Stimulated activated memory B cell treated with anti-CD40 and anti-IgM and Interleukin-4, amounts not matched to agents 10 μg/mL and 1 μg/mL and 100 μg/mL, for 72 hours (primary cell): ENCODE measurements at regions not wholly inside any gene's neighbourhood (a gene's known extent, or its start where the extent isn't known, plus 50 kb on each side); places are given as distances from the start of the nearest gene placed in this dataset.

ENCODE experiments used
- ATAC-seq: fragments of 150-1000 bp; cut with Tn5 transposase; 2 replicates; pipeline ENCODE4 v1.10.0; 2021
- H3K27ac Mint-ChIP-seq: one replicate; pipeline ENCODE4 v1.8.0; 2022; ENCODE audit warnings: mild to moderate bottlenecking, mixed read lengths
- H3K27me3 Mint-ChIP-seq: one replicate; pipeline ENCODE4 v1.8.0; 2022; ENCODE audit warnings: mixed read lengths
- H3K36me3 Mint-ChIP-seq: one replicate; pipeline ENCODE4 v1.8.0; 2022; ENCODE audit warnings: mixed read lengths
- H3K4me1 Mint-ChIP-seq: one replicate; pipeline ENCODE4 v1.8.0; 2022; ENCODE audit warnings: mixed read lengths
- H3K4me3 Mint-ChIP-seq: one replicate; pipeline ENCODE4 v1.8.0; 2022; ENCODE audit warnings: mild to moderate bottlenecking, moderate library complexity, mixed read lengths
- H3K9me3 Mint-ChIP-seq: one replicate; pipeline ENCODE4 v1.8.0; 2022; ENCODE audit warnings: mixed read lengths

DNA sequence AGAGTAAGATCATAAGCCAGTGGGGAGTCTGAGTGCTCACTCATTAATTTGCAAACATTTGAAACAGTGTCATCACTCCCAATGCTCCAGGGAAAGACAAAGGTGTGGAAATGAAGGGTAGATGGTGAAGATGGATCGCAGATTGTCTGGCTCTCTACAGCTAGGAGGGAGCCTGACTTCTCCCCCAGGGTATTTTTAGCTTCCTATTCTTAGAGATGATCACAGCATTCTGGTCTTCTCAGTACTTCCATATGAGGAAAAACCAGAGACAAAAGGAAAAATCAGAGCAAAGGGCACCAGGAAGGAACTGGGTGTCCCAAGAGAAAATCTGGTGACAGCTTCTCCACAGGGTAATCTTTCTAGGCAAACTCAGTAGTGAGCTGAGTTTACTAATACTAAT, 401.9 kb upstream of the GRIA1 start:
- no peak overlapping the region for H3K27ac Mint-ChIP-seq
- no peak for ATAC-seq
- H3K4me1 Mint-ChIP-seq = no peaks in the 10 kb centered on the region
- H3K27me3 Mint-ChIP-seq = no peaks in the 10 kb centered on the region
- no peak overlapping the region for H3K4me3 Mint-ChIP-seq
- no peaks in the 10 kb centered on the region for H3K36me3 Mint-ChIP-seq
- H3K9me3 Mint-ChIP-seq = no peaks in the 10 kb centered on the region

DNA sequence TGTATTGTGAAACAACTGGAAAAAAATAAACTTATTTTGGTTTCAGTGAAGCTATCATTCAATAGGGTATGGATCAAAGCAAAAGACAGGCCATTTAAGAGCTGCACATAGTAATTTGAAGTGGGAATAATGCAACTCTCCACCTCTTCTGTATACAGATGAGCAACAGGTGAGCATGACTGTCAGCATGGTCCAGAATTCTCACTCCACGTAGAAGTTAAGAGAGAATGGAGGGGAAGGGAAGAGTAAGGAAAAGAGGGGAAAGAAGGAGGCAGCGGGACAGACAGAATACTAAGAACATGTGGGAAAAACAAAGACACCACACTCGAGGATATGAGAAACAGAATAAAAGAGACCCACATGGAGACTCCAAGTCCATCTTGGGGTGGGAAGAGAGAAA, 396.1 kb upstream of the GRIA1 start:
- no peaks in the 10 kb centered on the region for H3K27me3 Mint-ChIP-seq
- ATAC-seq = no peak

DNA sequence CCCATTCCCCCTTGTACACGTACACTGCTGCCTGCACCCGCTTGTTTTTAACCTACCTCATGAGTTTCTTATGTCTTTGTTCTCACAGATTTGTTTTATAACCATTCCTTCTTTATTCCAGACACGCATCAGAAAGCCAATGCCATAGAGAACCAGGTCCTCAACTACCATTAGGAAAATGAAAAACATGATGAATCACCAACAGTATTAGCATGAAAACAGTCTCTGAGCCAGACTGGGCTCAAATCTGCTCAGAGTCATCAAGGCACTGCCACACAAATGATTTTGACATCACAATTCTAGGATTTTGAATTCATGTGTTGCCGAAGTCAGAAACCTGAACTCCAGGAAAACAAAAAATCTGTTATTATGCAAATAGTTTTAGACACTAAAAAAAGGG, 394.1 kb upstream of the GRIA1 start:
- no peaks in the 10 kb centered on the region for H3K27me3 Mint-ChIP-seq
- no peak for ATAC-seq
- no peaks in the 10 kb centered on the region for H3K36me3 Mint-ChIP-seq
- H3K4me3 Mint-ChIP-seq = no peak overlapping the region
- H3K9me3 Mint-ChIP-seq = peaks cover 6% of the 10 kb centered on the region
- no peaks in the 10 kb centered on the region for H3K4me1 Mint-ChIP-seq
- H3K27ac Mint-ChIP-seq = no peak overlapping the region

More for the DNA sequence above, 396.1 kb upstream of the GRIA1 start:
- no peak overlapping the region for H3K4me3 Mint-ChIP-seq
- H3K36me3 Mint-ChIP-seq = no peaks in the 10 kb centered on the region
- no peaks in the 10 kb centered on the region for H3K4me1 Mint-ChIP-seq
- H3K9me3 Mint-ChIP-seq = peaks cover 6% of the 10 kb centered on the region
- no peak overlapping the region for H3K27ac Mint-ChIP-seq

DNA sequence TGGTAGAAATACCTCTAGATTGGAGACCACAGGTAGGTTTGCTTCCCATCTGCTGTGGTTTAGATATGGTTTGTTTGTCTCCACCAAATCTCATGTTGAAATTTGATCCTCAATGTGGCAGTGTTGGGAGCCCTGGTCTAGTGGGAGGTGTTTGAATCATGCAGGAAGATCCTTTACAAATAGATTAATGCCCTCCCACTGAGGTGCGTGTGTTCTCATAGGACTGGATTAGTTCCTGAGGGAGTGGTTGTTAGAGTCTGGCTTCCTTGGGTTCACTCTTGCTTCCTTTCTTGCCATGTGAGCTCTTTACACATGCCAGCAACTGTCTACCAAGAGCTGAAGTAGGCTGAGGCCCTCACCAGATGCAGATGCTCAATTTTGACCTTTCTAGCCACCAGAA, 391.1 kb upstream of the GRIA1 start:
- no peak overlapping the region for H3K27ac Mint-ChIP-seq
- no peak for ATAC-seq
- H3K4me1 Mint-ChIP-seq = no peaks in the 10 kb centered on the region

DNA sequence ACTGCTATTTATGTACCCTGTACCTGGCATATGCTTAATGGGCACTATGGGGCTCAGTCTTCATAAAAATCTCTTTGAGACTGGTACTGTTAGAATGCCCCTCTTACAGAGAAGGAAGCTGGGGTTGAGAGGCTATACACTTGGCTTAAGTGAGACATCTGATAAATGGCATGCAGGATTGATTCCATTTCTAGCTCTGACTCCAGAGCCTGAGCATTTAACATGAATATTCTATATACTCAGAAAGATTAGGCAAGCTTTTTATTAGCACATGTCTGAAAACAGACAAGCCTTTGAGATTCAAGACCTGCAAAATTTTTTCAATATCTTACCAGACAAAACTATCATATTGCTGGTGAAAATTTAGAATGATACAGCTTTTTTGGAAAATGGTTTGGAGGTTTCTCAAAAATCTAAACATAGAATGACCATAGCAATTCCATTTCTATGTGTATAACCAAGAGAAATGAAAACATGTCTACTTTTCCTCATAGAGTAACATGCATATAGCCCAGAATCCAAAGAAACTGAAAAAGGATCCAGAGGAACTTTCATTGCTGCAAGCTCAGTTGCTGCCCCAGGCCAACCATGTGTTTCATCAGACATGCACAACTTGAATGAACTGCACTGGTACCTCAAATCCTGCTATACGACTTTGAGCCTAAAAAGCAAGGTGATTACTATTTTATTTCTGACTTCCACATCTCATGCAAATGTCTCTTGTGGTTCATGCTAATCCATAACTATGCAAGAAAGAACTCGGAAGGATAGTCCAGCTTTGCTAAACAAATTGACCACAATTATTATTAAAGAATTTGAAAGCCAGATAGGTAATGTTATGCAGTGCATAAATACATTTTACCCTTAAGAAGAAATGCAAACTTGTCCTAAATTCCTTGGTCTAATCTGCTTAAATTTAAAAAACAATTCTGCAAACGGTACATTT, 389.0 kb upstream of the GRIA1 start:
- H3K9me3 Mint-ChIP-seq = peaks cover 6% of the 10 kb centered on the region
- H3K36me3 Mint-ChIP-seq = no peaks in the 10 kb centered on the region
- no peak for ATAC-seq
- H3K27me3 Mint-ChIP-seq = no peaks in the 10 kb centered on the region
- no peak overlapping the region for H3K4me3 Mint-ChIP-seq
- H3K4me1 Mint-ChIP-seq = no peaks in the 10 kb centered on the region
- no peak overlapping the region for H3K27ac Mint-ChIP-seq

More for the DNA sequence above, 391.1 kb upstream of the GRIA1 start:
- Mint-ChIP-seq H3K36me3 (no peaks in the 10 kb centered on the region), H3K9me3 (peaks cover 5% of the 10 kb centered on the region), H3K4me3 (no peak overlapping the region), H3K27me3 (no peaks in the 10 kb centered on the region)

DNA sequence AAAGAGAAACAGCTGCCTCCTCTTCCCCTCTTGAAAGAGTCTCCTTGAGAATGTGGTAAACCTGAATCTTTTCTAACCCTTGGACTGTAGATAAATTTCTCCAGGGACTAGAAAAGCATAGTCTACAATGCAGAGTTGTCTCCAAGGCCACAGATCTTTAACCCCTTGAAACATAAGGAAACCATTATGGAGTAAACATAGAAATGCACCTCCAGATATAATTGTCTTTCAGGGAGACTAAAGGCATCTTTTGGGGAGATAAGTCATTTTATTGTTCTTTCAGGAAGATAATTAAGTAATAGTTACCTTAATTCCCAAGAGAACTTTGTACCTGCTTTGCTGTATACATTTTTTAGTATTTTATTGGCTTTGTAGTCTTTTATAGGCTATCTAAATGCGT, 373.6 kb upstream of the GRIA1 start:
- Mint-ChIP-seq H3K4me3 (no peak overlapping the region), H3K27me3 (no peaks in the 10 kb centered on the region), H3K27ac (no peak overlapping the region), H3K9me3 (peaks cover 3% of the 10 kb centered on the region), H3K4me1 (no peaks in the 10 kb centered on the region), H3K36me3 (no peaks in the 10 kb centered on the region)
- no peak for ATAC-seq

DNA sequence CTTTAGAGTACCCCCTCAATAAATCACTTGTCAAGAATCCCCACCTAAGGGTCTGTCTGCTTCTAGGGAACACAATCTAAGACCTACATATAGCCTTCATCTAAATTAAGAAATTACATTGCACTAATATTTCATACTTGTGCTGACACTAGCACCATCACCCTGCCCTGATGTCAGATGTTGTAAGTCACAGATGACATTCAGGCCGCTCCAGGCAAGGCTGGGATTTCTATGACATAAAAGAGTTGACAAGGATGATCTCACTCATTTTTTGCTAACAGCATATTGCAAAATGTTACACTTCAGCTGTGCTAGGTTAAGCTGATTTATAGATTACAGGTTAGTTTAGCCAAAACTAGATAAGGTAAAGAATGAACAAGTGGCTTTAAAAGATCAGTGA, 372.5 kb upstream of the GRIA1 start:
- Mint-ChIP-seq H3K27ac (no peak overlapping the region), H3K36me3 (no peaks in the 10 kb centered on the region), H3K9me3 (peaks cover 3% of the 10 kb centered on the region), H3K4me3 (no peak overlapping the region), H3K4me1 (no peaks in the 10 kb centered on the region), H3K27me3 (no peaks in the 10 kb centered on the region)
- no peak for ATAC-seq

DNA sequence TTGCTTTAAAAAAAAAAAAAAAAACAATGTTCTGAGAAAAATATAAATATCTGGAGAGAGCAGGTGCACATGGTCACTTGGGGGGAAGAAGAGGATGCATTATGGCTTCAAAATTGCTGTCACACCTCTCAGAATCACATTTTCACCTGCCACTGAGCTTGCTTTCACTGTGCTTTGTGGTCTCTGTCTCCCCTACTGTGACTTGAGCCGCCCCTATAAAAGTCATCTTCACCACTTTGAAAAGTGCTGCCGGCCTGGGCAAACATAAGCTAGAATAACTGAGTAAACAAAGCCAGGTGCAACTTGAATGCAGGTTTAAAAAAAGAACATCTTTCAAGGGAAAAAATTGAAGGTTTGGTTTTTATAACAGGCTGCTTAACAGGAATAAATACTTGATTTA, 368.1 kb upstream of the GRIA1 start:
- no peaks in the 10 kb centered on the region for H3K4me1 Mint-ChIP-seq
- no peak overlapping the region for H3K27ac Mint-ChIP-seq
- H3K36me3 Mint-ChIP-seq = no peaks in the 10 kb centered on the region
- no peak for ATAC-seq
- no peak overlapping the region for H3K4me3 Mint-ChIP-seq
- H3K9me3 Mint-ChIP-seq = peaks cover 3% of the 10 kb centered on the region
- no peaks in the 10 kb centered on the region for H3K27me3 Mint-ChIP-seq

DNA sequence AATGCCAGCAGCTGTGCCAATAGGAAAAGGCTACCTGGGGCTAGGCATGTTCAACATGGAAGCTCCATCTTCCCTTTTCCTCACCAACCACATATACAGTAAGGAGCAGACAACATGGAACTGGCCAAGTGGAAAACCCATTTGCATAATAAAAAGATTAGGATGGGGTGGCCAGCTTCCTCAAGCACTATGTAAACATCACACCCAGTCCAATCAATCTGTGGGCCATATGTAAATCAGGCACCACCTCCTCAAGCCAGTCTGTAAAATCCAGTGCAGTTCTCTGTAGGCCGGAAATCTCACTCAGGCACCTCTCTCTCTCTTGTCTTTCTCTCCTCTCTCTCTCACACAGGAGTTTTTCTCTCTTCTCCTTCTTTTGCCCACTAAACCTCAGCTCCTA, 360.2 kb upstream of the GRIA1 start:
- Mint-ChIP-seq H3K36me3 (no peaks in the 10 kb centered on the region), H3K9me3 (no peaks in the 10 kb centered on the region), H3K27me3 (no peaks in the 10 kb centered on the region), H3K4me1 (no peaks in the 10 kb centered on the region), H3K27ac (no peak overlapping the region), H3K4me3 (no peak overlapping the region)
- ATAC-seq = no peak

DNA sequence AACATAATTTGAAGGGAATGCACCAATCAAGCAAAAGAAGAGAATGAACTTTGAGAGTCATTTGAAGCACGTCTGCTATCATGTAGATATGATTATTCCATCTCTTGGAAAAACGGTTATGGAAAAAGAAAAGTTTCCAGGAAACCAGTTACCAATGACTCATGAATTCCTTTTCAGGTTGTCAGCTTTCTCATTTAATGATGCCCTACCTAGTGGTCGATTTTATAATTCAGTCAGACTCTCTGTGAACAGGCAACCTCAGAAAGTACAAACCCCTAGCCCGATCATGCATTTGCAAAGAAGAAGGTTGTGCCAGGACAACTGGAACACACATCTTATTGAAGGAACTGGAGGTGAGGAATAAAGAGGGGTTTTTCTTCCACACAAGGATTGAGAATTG, 355.1 kb upstream of the GRIA1 start:
- Mint-ChIP-seq H3K27me3 (no peaks in the 10 kb centered on the region), H3K36me3 (no peaks in the 10 kb centered on the region), H3K9me3 (no peaks in the 10 kb centered on the region), H3K4me3 (no peak overlapping the region), H3K27ac (no peak overlapping the region), H3K4me1 (no peaks in the 10 kb centered on the region)
- ATAC-seq = no peak

DNA sequence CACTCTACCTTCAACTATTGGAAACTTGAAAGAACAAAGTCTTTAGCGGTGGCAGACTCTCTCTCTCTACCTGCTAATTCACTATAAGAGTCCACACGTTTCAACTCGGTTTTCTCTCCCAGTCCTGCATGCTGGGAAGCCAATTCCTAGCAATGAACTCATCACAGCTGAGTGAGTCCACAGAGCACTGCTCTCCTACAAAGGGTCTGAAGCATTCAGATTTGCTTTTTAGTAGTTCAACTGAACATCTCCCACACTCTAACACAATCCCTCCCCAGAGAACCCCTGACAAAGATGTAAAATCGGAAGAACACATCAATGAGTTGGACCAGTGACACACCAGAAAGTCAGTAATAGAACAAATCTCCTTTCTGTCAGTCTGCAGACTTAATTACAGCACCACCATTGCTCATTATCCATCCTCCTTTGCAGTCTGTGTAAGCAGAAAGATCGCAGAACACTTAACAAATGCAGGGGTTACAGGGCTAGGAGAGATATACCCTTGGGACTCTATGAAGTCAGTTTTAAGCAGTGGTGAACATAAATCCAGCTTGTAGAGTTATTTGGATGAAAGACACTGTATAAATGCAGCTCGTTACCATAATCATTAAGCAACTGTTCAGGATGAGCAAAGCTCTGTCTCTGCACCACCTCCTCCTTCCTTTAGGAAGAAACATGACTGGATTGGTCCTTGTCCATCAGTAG, 353.4 kb upstream of the GRIA1 start:
- no peak overlapping the region for H3K4me3 Mint-ChIP-seq
- no peaks in the 10 kb centered on the region for H3K36me3 Mint-ChIP-seq
- no peaks in the 10 kb centered on the region for H3K9me3 Mint-ChIP-seq
- H3K4me1 Mint-ChIP-seq = no peaks in the 10 kb centered on the region
- no peak overlapping the region for H3K27ac Mint-ChIP-seq
- no peaks in the 10 kb centered on the region for H3K27me3 Mint-ChIP-seq
- ATAC-seq = no peak

DNA sequence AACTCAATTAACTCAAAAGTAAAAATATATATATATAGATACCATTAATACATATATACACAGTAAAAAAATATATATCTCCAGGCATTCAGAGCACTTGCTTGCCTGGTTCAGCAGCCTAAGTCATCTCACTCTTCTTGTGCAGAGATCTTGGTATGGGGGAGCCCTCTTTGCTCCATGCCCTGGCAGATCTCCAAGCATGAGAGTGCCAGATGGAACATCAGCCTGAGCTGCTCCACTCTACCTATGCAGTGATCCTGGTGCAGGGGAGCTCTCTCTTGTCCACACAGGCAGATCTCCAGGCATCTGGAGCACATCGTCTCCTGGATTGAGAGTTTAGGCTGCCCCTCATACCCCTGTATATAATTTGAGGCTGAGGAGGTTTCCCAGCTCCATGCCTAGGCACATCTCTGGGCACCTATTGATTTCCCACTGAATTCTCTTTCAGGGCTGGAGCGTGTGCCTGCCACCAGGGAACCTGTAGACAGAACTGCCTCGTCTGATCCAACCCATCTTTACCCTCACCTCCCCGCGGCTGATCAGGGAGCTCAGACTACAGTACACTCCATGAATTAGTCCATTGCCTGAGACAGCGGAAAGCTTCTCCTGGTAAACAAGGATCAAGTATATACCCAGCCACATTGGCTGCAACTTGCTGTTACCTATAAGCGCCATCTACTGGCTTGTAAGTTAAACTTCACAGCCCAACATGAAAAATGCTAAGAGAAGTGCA, 342.4 kb upstream of the GRIA1 start:
- no peak for ATAC-seq
- no peaks in the 10 kb centered on the region for H3K36me3 Mint-ChIP-seq
- no peak overlapping the region for H3K27ac Mint-ChIP-seq
- no peaks in the 10 kb centered on the region for H3K4me1 Mint-ChIP-seq
- H3K9me3 Mint-ChIP-seq = peaks cover 19% of the 10 kb centered on the region
- no peaks in the 10 kb centered on the region for H3K27me3 Mint-ChIP-seq
- no peak overlapping the region for H3K4me3 Mint-ChIP-seq

DNA sequence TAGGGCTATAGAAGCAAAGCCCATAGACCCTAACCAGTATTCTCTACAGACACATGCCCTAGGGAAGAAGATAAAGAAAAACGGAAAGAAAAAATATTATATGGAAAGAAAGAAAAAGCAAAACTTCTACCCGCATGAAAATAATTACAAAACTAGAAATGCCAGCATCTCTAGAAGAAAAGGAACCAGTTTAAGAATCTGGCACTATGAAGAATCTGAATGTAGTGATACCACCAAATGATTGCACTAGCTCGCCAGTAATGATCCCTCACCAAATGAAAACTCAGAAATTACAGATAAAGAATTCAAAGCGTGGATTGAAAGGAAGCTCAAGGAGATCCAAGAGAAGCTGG, 341.9 kb upstream of the GRIA1 start:
- H3K36me3 Mint-ChIP-seq = no peaks in the 10 kb centered on the region
- H3K9me3 Mint-ChIP-seq = peaks cover 19% of the 10 kb centered on the region
- H3K27me3 Mint-ChIP-seq = no peaks in the 10 kb centered on the region

DNA sequence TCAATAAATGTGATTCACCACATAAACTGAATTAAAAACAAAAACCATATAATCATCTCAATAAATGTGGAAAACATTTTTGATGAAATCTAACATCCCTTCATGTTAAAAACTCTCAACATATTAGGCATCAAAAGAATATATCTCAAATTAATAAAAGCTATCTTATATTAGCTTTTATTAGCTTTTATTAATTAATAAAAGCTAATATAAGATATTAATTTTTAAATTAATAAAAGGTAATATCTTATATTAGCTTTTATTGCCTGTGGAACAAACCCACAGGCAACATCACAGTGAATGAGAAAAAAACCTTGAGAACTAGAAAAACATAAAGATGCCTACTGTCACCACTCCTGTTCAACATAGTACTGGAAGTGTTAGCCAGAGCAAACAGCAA, 338.9 kb upstream of the GRIA1 start:
- no peaks in the 10 kb centered on the region for H3K4me1 Mint-ChIP-seq
- H3K36me3 Mint-ChIP-seq = no peaks in the 10 kb centered on the region
- H3K27ac Mint-ChIP-seq = no peak overlapping the region
- no peak for ATAC-seq
- no peaks in the 10 kb centered on the region for H3K27me3 Mint-ChIP-seq
- no peak overlapping the region for H3K4me3 Mint-ChIP-seq
- peaks cover 7% of the 10 kb centered on the region for H3K9me3 Mint-ChIP-seq

More for the DNA sequence above, 341.9 kb upstream of the GRIA1 start:
- Mint-ChIP-seq H3K27ac (no peak overlapping the region), H3K4me1 (no peaks in the 10 kb centered on the region), H3K4me3 (no peak overlapping the region)
- no peak for ATAC-seq

DNA sequence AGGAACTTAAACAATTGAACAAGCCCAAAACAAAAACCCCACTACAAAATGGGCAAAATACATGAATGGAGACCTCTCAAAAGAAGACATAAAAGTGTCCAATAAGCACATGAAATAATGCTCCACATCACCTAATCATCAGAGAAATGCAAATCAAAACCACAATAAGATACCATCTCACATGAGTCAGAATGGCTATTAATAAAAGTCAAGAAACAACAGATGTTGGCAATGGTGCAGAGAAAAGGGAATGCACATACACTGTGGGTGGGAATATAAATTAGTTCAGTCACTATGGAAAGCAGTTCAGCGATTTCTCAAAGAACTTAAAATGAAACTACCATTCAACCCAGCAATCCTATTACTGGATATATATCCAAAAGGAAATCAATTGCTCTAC, 337.4 kb upstream of the GRIA1 start:
- no peak overlapping the region for H3K4me3 Mint-ChIP-seq
- H3K27me3 Mint-ChIP-seq = no peaks in the 10 kb centered on the region
- H3K27ac Mint-ChIP-seq = no peak overlapping the region
- no peak for ATAC-seq
- H3K4me1 Mint-ChIP-seq = no peaks in the 10 kb centered on the region
- H3K9me3 Mint-ChIP-seq = peaks cover 10% of the 10 kb centered on the region
- no peaks in the 10 kb centered on the region for H3K36me3 Mint-ChIP-seq
